WERI-Rb-1 (cell line): ENCODE measurements at regions not wholly inside any gene's neighbourhood (a gene's known extent, or its start where the extent isn't known, plus 50 kb on each side); places are given as distances from the start of the nearest gene placed in this dataset.

Source experiments
- DNase-seq: peaks from one replicate; pipeline ENCODE4 v3.0.0-alpha.2; 2020
- H3K27ac ChIP-seq: fragments of 250-450 bp; sonication (Bioruptor Pico); 2 replicates; pipeline ENCODE4 v1.5.1; 2020; ENCODE audit warnings: mild to moderate bottlenecking, moderate library complexity
- H3K27me3 ChIP-seq: fragments of 250-450 bp; sonication (Bioruptor Pico); 2 replicates; pipeline ENCODE4 v1.5.1; 2021; ENCODE audit warnings: mild to moderate bottlenecking, low read depth, moderate library complexity; ENCODE audit not compliant: insufficient read depth, severe bottlenecking
- H3K36me3 ChIP-seq: fragments of 250-450 bp; sonication (Bioruptor Pico); 2 replicates; pipeline ENCODE4 v1.5.1; 2020; ENCODE audit warnings: mild to moderate bottlenecking, moderate library complexity
- H3K4me3 ChIP-seq: 2 replicates; pipeline ENCODE4 v1.5.1; 2011; ENCODE audit warnings: low read depth, mild to moderate bottlenecking, control low read depth, low read length
- H3K9me3 ChIP-seq: fragments of 250-450 bp; sonication (Bioruptor Pico); 2 replicates; pipeline ENCODE4 v1.5.1; 2021; ENCODE audit warnings: mild to moderate bottlenecking, moderate library complexity; ENCODE audit not compliant: severe bottlenecking
- CTCF ChIP-seq: IDR thresholded peaks from 2 replicates; pipeline ENCODE4 v1.5.1; 2011; ENCODE audit warnings: low read depth, mild to moderate bottlenecking, control low read depth, inconsistent platforms, low read length

GRCh38 chr21:14706712-14707510 is 160.8 kb upstream of the SAMSN1 start:
- peaks cover 4% of the 10 kb centered on the region for H3K9me3 ChIP-seq
- no peaks in the 10 kb centered on the region for H3K27me3 ChIP-seq
- H3K27ac ChIP-seq, result no peak overlapping the region
- DNase-seq, result no peak
- no peak overlapping the region for H3K4me3 ChIP-seq
- TF ChIP-seq CTCF, result no peak
- H3K36me3 ChIP-seq, result no peaks in the 10 kb centered on the region

- no peak for TF ChIP-seq CTCF
- no peaks in the 10 kb centered on the region for H3K9me3 ChIP-seq
- no peaks in the 10 kb centered on the region for H3K27me3 ChIP-seq
- no peaks in the 10 kb centered on the region for H3K36me3 ChIP-seq
- H3K4me3 ChIP-seq, result no peak overlapping the region
- no peak for DNase-seq
- no peak overlapping the region for H3K27ac ChIP-seq
Measured at GRCh38 chr21:14699433-14700407, 153.6 kb upstream of the SAMSN1 start.

GRCh38 chr21:14697769-14698168 is 151.7 kb upstream of the SAMSN1 start:
- TF ChIP-seq CTCF, result no peak
- H3K36me3 ChIP-seq, result no peaks in the 10 kb centered on the region

GRCh38 chr21:14694817-14695216 is 148.7 kb upstream of the SAMSN1 start:
- no peaks in the 10 kb centered on the region for H3K27me3 ChIP-seq
- no peaks in the 10 kb centered on the region for H3K9me3 ChIP-seq
- DNase-seq, result no peak
- no peak for TF ChIP-seq CTCF
- H3K36me3 ChIP-seq, result no peaks in the 10 kb centered on the region
- H3K27ac ChIP-seq, result no peak overlapping the region
- no peak overlapping the region for H3K4me3 ChIP-seq

More at GRCh38 chr21:14697769-14698168, 151.7 kb upstream of the SAMSN1 start:
- no peak overlapping the region for H3K4me3 ChIP-seq
- DNase-seq, result no peak
- no peak overlapping the region for H3K27ac ChIP-seq
- no peaks in the 10 kb centered on the region for H3K9me3 ChIP-seq
- no peaks in the 10 kb centered on the region for H3K27me3 ChIP-seq

GRCh38 chr21:14693997-14694396 is 147.9 kb upstream of the SAMSN1 start:
- no peak for TF ChIP-seq CTCF
- no peak for DNase-seq
- Histone ChIP-seq H3K4me3 (no peak overlapping the region), H3K27ac (peak overlapping the region; percentile 19; the same call in 1 of the 2 replicates), H3K27me3 (no peaks in the 10 kb centered on the region), H3K36me3 (no peaks in the 10 kb centered on the region), H3K9me3 (no peaks in the 10 kb centered on the region)
